Stimulated activated CD4-positive, alpha-beta T cell treated with anti-CD3 and anti-CD28 coated beads, Interleukin-1b, Interleukin-23, amount 100 ng/mL, for 48 hours (primary cell): ENCODE measurements at regions not wholly inside any gene's neighbourhood (a gene's known extent, or its start where the extent isn't known, plus 50 kb on each side); places are given as distances from the start of the nearest gene placed in this dataset.

Source experiments
- DNase-seq: peaks from one replicate; pipeline ENCODE4 v3.0.0-alpha.2; 2020

DNA sequence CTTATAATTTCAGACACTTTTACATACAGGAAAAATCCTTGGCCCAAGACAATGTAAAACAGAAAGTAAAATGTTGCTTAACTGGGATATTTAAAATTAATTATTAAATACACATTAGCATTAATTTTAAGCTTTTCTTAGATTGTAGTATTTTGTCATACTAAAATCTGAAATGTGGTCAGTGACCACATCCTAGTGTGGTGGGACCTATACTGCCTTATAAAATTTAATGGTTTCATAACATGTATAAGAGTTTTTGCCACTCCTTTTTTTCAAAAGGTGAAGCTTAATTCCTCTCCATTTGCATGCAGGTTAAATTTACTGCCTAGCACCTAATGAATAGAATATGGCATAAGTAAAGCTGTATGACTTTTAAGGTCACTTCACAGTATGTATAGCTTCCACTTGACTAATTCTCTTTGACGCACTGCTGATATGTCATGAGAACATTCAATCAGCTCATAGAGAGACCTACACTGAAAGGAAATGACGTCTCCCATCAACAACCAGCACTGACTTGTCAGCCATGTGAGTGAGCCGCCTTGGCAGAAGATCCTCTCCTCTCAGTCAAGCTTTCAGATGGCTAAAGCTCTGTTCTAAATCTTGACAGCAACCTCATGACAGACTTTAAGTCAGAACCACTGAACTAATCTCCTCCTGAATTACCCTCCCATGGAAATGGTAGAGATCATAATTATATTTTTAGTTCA, 847.8 kb downstream of the SI start:
- no peak for DNase-seq

DNA sequence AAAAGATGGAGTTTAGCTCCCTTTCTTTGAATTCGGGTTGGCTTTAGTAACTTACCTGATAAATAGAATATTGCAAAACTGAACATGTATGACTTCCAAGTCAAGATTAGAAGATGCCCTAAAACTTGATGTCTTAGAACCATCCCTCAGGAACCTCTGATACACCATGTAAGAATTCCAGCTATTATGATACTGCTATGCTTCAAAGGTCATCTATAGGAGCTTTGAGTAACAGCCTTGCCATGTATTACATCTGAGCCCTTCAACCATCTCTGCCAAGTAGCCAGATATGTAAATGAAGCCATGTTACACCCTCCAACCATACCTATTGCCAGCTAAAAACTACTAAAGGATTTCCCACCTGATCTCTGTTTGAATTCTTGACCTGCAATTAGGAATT, 854.2 kb downstream of the SI start:
- DNase-seq, result no peak

DNA sequence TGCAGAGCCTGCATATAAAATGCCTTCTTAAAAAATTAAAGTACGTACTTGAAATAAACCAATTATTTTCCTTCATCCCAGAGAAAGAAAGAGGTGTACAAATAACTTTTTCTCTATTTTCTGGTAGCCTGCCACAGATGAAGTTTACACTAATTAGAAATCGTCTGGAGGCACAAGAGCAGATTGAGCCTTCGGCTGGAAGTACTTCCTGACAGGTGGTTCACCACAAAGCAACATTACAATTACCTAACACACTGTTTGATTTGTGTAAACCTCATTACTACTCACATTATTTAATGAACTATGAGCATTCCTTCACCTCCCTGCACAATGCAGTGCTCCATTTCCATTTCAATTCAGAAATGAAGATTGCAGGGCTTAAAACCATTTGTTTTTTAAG, 856.1 kb downstream of the SI start:
- DNase-seq, result no peak

DNA sequence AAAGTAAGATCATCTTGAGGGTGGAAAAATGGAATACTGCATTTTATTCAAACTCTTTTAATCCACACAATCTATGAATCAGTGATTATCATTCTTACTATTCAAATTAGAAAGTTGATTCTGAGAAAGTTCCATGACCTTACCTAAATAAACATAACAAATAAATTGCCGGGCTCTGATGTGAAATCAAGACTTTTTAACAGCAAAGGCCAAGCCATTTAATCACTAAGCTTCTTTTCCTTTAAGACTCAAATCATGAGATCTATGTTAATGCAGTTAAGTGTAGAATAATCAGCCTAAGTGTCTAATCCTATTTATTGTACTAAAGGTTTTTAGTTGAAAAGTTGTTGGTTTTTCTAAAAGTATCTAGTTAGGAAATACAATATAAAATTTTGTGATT, 857.0 kb downstream of the SI start:
- no peak for DNase-seq

DNA sequence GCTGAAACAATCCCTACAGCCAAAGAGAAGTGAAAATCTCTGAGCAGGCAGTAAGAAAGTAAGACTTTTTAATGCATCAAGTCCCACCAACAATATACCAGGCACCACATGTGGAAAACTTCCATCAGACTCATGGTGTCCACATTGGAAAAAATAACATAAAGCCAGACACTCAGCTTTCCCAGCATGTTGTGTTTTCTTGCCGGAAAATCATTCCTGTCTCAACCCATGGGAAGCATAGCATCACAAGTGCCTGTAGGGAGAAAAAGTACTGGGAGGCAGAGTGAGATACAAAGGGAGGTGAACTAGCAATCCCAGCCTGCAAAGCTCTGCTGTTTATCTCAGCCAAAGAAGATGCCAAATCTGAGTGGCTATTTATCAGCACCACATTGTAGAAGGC, 868.9 kb downstream of the SI start:
- DNase-seq, result no peak

DNA sequence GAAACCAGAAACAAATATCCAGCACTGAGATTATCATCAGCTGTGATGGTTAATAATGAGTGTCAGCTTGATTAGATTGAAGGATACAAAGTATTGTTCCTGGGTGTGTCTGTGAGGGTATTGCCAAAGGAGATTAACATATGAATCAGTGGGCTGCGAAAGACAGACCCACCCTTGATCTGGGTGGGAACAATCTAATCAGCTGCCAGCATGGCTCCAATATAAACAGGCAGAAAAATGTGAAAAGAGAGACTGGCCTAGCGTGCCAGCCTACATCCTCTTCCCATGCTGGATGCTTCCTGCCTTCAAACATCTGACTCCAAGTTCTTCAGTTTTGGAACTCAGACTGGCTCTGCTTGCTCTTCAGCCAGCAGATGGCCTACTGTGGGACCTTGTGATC, 869.5 kb downstream of the SI start:
- no peak for DNase-seq

DNA sequence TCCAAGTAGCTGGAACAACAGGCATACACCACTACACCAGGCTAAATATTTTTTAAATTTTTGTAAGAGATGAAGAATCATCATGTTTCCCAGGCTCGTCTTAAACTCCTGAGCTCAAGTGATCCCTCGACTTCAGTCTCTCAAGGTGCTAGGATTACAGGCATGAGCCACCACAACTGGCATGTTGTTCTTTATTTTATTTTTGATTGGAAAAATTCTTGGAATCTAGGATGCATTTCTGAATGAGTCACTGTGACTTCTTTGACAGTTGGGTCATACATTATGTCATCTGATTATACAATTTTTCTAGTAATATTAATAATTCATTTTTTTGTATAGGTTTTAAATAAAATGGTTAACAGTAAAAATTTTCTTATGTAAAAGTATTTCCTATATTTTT, 870.2 kb downstream of the SI start:
- DNase-seq, result no peak

DNA sequence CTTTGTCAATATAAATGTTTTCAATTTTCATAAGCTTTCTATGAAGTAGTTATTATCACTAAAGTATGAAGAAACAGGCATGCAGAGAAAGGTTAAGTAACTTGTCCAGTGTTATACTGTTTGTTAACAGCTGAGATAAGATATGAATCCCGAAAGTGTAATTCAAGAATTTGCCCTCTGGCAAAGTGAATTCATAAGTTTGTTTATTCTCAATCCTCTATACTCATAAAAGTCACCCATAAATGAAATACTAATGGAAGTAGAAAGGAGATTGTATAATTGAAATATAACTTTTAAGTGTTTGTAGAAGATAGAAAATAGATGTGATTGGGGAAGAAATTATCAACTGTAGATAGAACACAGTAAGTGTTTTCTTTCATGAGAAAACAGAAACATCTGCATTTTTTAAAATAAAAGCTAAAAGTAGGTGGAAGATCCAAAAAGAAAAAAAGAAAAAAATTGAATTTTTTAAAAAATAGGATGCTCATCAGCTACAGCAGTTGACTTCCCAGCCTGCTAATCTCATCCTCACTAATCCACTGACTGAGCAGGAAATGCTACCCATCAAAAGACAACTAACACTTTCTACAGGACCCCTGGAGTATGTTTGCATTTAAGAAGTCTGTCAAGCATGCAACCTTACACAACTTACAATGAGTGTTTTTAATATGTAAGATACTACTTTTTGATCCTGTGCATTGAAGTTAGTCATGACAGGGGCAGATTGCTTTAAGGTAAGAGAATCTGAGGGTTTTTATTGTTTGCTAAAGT, 878.1 kb downstream of the SI start:
- no peak for DNase-seq

DNA sequence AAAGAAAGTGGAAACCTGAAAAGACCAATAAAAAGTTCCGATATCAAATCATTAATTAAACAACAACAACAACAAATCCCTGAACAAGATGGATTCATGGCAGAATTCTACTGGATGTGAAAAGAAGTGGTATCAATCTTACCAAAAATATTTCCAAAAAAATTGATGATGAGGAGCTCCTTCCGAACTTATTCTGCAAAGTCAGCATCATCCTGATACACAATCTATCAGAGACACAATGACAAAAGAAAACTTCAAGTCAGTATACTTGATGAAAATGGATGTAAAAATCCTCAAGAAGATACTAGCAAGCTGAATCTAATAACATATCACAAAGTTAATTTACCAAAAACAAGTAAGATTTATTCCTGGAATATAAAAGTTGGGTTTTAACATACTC, 881.8 kb downstream of the SI start:
- DNase-seq, result no peak

DNA sequence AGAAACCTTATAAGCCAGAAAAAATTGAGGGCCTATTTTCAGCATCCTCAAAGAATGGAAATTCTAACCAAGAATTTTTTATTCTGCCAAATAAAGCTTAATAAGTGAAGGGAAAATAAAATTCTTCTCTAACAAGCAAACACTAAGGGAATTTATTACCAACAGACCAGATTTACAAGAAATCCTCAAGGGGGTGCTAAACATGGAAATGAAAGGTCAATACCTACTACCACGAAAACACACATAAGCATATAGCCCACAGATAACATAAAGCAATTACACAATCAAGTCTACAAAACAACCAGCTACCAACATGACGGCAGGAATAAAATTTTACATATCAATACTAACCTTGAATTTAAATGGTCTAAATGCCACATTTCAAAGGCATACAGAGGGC, 883.5 kb downstream of the SI start:
- no peak for DNase-seq

DNA sequence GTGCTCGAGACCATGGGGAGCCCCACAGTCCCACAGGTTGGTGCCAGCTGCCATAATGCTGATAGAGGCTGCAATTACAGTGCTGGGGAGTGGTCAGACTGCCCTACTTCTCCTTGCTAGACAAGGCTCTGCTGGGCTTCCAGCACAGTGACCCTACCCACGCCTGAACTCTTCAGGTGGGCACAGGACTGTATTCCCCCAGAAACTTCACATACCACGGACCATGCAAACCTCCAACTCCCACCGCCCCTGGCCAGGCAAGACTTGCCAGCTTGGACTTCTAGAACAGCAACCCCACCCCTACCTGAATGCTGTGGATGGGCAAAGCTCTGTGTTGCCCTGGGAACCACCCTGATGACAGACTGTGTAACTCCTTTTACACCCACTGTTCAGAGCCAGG, 885.3 kb downstream of the SI start:
- no peak for DNase-seq

DNA sequence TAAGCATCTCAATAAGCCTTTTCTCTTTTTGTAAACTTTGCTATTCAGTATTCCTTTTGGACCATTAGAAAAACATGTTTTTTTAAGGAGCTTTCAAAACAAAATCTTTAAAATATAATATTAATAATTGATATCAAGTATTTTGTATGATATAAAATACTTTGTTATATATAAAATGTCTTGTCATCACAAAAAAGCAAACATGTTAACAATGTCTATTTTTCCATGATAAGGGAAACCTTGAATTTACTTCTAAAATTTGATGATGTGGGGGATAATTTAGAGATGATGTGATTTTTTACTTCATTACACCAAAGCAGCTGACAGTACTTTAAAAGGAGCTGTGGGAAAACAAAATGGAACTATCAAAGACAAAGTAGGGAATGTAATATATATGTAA, 887.7 kb downstream of the SI start:
- DNase-seq, result no peak

DNA sequence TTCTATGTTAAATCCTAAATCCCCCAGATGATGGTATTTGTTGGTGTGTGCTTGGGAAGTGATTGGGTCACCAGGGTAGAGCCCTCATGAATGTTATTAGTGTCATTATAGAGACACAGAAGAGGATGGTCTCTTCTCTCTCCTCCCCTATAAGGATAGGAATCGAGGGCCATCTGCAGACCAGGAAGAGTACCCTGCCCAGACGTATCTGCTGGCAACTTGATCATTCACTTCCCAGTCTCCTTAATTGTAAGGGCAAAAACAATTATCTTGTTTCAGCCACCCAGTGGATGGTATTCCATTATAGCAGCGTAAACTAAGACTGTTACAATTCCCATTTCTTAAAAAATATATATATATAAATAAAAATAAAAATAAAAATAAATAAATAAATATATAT, 892.2 kb downstream of the SI start:
- DNase-seq, result no peak

DNA sequence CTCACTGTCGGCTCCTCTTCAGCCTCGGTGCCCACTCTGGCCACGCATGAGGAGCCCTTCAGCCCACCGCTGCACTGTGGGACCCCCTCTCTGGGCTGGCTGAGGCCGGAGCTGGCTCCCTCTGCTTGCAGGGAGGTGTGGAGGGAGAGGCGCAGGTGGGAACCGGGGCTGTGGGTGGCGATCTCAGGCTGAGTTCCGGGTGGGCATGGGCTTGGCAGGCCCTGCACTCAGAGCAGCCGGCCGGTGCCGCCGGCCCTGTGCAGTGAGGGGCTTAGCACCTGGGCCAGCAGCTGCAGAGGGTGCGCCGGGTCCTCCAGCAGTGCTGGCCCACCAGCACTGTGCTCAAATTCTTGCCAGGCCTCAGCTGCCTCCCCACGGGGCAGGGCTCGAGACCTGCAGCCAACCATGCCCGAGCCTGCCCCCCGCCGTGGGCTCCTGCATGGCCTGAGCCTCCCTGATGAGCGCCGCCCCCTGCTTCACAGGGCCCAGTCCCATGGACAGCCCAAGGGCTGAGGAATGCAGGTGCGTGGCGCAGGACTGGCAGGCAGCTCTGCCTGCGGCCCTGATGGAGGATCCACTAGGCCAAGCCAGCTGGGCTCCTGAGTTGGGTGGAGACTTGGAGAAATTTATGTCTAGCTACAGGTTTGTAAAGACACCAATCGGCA, 899.1 kb downstream of the SI start:
- DNase-seq, result no peak

DNA sequence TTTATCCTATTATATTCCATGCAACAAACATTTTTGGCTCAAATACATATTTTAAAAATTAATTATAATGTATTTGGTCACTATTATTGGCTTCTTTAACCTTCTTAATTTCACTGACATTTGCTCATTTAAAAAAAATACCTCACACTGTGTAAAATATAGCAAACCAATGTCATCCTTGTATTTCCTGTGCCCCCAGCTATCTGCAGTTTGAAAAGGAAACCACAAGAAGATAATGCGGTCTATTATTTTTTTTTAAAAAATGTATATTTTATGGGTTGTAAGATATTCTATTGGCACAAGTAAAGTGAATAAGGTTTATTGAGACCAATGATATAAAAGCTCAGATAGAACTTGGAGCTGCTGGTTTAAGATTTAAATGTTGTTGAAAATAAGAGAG, 904.2 kb downstream of the SI start:
- no peak for DNase-seq

DNA sequence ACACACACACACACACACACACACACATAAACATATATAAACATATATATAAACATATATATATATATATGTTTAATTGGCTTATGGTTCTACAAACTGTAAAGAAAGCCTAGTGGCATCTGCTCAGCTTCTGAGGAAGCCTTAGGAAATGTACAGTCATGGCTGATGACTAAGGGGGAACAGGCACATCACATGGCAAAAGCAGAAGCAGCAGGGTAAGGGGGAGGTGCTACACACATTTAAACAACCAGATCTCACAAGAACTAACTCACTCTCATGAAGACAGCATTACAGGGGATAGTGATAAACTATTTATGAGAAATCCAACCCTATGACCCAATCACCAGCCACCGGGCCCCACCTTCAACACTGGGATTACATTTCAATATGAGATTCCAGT, 922.9 kb downstream of the SI start:
- no peak for DNase-seq

DNA sequence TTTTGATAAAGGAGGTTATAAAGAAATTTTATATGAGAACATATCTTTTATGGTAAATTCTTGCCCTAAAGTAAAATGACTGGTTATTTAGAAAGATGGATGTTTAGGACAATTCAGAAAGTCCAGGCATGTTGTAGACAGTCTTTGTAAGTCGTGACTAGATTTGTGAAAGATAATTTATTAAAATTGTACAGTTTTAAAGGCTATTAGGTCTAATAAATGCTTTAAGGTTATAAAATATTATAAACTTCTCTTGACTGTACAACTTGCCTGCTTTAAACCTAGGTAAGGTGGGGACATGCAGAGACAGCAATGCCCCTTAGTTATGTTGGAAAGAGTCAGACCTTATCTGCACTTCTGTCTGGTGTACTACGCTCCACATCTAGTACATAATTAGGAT, 933.5 kb downstream of the SI start:
- DNase-seq, result no peak

DNA sequence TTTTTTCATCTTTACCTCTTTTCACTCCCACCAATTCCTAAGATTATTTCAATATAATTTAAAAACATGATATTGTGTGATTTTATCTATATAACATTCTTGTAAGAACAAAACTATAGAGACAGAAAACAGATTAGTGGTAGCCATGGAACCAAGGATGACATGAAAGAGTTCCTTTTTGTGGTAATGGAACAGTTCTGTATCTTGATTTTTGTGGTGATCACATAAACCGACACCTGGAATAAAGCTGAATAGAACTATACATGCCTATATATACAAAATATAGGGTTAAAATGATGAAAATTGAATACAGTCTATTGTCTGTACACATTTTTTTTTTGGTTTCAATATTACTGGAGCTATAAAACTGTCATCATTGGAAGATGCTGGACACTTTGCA, 945.4 kb downstream of the SI start:
- DNase-seq, result no peak

DNA sequence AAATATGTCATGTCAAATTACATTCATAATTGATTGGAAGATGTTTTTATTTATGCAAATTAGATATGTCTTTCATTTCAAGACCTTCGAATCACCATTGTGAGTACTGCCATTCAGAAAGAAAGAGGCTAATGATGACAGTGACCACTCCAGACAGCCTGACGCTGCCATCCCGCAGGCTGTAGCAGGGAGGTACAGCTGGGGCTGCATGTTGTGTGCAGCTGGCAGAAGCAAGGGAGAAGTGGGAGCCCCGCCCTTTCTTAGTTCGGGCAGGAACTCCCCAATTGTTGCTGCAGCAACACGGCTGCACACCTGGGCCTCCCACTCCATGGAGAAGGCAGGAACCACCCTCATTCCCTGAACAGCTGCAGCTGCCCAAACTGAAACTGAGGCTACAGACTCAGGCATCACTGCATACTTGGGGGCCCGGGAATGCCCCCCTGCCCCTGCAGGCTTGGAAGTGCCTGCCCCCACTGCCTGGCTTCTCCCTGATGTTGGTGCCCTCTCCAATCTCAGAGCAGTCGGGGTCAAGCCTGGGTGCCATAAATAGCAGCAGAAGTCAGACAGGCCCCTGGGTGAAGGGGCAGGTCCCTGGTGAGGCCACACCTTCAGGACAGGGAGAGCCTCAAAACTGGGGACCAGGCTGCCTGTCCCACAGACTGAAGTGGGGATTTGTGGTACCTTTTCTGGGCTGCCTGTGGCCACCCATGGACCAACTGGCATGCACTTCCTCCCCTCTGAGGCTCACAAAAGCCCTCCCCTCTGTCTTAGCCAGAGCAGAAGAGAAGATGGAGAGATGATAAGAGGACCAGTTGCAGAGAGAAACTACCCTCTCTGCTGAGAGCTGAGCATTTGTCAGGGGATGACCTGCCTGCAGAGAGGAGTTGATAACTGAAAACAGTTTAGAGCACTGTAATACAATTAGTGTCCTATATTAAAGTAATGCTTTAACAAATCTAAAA, 964.6 kb downstream of the SI start:
- no peak for DNase-seq

DNA sequence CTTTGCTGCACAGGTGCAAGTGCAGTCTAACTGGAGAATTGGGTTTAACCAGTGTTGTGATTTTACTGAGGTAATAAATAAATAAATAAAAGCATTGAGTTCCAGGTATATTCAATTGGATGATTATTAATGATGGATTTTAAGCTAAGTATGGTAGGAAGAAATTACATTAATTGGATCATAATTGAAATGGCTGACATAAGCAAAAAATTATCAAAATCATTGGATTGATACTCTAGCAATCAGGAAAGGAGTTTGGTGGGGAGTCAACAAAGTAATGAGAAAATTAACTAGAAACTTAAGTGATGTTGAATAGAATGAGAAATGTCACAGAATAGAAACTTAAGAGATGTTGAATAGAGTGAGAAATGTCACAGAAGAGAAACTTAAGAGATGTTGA, 981.9 kb downstream of the SI start:
- no peak for DNase-seq

DNA sequence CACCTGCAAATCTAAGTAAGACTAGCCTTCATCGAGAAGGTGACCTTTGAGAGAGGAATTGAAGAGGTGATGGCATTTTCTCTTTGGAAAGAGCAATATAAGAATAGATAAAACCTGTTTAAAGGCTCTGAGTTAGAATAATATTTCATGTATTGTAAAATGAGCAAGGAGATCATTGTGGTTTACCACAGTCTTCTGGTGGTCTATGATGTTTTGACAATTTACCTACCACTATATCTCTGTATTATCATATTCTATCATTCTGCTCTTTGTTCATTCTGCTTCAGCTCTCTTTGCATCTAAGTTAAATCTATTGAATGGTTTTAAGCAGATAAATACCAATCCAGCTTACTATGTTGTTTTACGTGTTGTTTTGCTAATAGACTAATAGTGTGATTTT, 982.3 kb downstream of the SI start:
- DNase-seq, result no peak

DNA sequence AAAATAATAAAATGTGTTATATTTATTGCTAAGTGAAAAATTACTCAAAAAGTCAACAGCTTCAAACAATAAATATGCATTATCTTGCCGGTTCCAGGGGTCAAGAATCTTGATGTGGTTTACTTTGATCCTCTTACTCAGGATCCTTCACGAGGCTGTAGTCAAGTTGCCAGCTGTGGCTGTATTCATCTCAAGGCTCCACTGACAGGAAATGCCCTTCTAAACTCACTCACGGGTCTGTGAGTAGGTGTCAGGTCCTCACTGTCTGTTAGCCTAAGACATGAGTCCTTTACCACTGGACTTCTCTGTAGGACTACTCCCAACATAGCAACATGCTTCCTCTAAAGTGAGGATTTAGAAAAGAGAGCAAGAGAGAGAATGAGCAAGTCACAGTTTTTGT, 983.0 kb downstream of the SI start:
- DNase-seq, result no peak

DNA sequence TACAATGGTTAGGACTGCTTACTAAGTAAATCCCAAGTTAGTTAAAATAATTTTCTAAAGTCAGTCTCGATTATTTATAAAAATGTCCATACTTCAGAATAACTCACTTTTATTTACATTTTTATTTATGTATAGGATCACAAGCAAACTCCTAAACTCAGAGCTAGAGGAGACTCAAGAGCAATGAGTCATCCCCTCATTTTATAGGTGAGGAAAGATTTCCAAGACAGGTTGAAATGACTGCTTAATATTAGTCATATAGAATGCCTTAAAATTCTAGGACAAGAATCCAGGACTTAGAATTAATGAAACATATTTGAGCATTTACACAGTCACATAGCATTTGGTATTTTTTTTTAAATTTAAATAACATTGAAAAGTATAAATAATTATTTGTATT, 983.8 kb downstream of the SI start:
- DNase-seq, result no peak
